SK-N-DZ (cell line): ENCODE measurements at regions not wholly inside any gene's neighbourhood (a gene's known extent, or its start where the extent isn't known, plus 50 kb on each side); places are given as distances from the start of the nearest gene placed in this dataset.
"Not testable (repeated sequence)": the region's sequence is repeated elsewhere in the genome, so short reads cannot be mapped to it uniquely, and the experiment has no call there.

Experiments
- DNase-seq: peaks from one replicate; pipeline ENCODE4 v3.0.0-alpha.2; 2015; ENCODE audit warnings: low spot score

DNA sequence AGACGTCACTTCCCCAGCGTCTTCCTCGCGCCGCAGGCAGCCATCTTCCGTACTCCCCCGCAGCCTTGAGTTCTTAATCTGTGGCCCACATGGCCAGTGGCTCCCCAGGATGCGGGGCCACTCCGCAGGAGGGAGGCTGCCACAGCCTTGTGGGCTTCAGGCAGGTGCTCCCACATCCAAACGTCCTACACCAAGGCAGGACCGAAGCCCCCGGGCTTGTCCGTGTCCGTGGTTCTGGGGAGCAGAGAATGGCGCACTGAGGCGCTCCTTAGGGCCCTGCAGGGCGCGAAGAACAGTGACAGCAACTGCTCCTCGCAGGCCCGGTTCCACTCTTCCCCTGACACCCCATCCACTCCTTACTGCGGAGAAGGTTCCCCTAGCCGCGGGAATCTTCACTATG is 755.8 kb downstream of the PRIM2 start:
- DNase-seq, result no peak

DNA sequence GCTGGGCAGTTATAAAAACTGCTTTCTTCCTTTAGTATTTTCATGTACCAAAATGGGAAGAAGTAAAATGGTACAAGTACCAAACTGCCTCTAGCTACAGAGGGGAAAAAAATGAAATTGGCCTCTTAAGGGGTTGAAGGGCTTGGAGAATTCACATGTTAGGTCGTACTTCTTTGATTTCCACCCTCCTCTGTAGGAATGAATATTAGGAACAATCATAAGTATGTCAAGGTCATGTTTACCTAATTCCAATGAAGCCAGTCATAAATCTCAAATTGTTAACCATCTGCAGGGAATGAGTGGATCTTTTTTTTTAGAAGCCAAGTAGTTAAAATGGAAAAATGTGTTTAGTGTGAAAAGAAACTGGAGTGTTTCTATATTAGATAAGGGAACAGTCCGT is 772.6 kb downstream of the PRIM2 start:
- DNase-seq, result not testable (repeated sequence)

DNA sequence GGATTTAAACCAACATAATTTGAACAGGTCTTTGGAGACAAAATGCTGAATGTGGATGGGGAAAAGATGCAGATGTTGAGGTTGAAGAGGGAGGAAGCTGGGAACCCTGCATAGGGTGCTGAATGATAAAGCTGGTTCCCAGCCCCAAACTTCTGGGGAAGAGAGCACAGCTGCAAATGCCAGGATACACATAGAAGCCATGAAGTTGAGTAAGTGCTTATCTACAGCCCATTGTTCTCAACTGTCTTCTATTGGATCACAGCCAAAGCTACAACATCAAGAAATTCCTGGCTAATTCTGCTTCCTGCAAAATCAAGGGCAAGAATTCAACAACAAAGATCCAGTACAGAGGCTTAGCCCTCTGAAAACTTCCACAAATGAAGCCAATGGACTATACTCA is 779.8 kb downstream of the PRIM2 start:
- not testable (repeated sequence) for DNase-seq

DNA sequence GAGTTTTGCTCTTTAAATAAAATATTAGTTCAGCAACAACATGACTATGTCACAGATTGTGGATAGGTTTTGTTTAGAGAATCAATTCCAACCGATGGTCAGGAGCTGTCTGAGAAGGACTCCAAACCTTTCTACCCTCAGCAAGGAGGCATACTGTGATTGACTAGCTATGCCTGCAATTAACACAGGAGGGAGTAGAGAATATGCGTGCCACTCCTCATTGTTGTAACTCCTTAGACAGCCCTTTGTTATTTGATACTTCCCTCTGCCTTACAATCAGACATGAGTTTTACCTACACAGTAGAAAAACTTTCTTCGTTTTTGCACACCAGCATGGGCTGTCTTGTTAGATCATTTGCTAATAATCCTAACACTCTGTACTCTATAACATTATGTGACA is 796.5 kb downstream of the PRIM2 start:
- no peak for DNase-seq

DNA sequence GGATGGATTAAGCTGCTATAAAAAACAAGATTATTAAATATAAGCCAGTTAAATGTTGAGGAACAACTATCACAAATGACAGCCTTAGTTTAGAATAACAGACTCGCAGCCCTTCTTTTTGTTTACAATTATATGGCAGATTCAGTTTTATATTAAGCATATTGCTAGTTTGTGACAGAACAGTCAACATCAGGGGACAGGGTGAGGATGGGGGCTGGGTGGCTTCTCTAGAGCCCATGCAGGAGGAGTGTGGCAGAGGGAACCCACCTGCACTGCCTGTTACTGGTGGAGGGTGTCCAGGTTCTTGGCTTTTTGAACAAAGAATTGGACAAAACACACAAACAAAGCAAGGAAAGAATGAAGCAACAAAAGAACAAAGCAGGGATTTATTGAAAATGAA is 799.7 kb downstream of the PRIM2 start:
- DNase-seq, result not testable (repeated sequence)

DNA sequence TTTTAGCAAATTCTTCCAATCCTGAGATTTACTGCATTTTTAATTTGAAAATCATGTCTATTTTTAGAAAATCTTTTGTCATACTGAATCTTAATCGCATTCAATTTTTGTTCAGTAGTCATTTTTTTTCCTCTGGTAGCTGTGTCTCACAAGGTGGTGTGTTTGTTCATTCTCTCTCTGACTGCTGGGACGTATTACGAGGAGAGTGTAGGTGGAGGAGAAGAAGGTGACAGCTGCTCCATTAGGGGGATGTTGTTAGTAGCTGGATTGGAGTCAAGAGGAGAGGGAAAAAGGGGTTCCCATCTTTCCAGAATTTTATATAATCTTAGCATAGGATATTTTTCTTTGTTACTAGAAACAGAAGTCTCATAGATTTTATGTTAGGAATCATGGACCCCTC is 804.2 kb downstream of the PRIM2 start:
- not testable (repeated sequence) for DNase-seq

DNA sequence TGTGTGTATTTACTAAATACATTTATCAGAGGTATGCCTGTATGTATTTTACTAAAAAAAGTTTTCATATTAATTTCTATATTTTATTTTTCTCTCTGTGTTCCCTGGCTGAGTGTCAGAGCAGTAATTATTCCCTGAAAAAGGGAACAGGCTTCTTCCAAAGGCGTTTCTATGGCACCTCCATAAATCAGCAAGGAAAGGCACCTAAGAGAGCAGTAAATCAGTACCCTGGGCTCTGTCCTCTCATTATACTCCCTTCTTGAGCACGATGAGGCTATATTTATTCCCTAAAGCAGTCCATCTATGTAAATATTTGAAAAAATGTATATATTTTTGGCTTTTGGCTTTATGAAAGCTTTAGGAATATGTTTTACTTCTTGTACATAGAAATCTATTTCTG is 806.3 kb downstream of the PRIM2 start:
- not testable (repeated sequence) for DNase-seq

DNA sequence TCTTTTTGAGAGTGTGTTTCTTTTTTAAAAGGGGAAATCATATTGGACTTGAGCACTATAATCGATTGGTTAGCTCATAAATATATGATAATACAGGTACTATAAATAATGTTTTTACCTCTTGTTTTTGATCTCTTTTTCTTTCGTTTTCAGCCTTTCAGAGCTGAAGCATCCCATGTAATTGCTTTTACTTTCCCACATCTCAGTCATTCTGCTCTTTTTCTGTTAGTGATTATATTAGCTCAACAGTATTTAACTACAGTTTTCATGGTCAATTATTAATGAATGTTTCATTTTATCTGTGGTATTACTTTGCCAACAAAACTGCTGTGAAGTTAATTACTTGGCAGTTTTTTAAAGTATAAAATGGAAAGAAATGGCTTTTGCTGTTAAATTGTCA is 811.1 kb downstream of the PRIM2 start:
- not testable (repeated sequence) for DNase-seq

DNA sequence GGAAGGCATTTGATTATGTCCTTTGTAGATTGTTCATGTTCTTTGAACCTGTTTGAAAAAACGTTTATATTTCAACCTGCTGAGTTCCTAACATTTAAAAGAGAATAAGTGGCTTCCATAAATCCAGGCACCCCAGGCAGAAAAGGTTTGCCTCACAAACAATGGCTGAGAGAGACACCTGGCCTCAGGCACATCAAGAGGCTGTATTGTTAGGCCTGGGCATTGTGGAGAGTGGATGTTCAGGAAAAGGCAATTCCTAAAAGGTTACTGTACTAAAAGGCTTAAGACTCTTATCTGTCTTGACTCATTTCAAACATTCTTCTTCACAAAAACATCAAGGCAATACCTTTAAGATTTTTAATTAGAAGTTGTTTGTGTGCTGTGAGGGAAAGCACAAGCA is 811.7 kb downstream of the PRIM2 start:
- not testable (repeated sequence) for DNase-seq

DNA sequence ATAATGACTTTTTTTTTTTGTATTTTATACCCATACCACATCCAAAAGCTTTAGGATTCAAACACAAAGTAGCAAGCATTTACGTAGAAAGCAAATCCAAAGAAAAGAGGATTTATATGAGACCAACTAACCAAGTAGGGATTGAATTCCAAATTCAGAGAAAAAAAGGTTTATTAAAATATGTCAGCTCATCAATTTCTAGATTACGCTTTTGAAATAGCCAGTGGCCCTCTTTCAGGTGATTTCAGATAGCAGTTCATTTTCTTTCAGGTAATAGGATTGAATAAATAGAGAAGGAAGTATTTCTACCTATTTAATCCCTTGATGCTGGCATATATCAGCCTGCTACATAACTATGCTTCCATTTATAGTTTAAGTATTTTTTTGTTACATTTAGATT is 822.3 kb downstream of the PRIM2 start:
- not testable (repeated sequence) for DNase-seq

DNA sequence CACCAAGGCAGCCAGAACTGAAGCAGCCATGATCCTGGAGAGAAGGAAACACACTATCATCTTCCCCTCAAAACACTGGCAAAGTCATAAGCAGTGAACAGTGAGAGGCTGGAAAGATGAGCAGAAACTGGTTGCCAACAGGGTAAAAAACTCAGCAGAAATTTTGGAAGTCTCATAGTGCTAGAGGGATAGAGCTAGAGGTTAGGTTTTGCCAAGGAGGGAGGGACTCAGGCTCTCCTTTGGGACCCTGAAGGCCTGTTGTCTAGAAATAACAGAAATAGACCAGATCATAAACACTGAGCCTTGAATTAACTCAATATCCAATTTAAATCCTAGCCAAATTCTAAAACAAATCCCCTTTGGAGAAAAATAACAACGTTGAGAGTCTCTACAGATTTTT is 853.6 kb downstream of the PRIM2 start:
- not testable (repeated sequence) for DNase-seq

DNA sequence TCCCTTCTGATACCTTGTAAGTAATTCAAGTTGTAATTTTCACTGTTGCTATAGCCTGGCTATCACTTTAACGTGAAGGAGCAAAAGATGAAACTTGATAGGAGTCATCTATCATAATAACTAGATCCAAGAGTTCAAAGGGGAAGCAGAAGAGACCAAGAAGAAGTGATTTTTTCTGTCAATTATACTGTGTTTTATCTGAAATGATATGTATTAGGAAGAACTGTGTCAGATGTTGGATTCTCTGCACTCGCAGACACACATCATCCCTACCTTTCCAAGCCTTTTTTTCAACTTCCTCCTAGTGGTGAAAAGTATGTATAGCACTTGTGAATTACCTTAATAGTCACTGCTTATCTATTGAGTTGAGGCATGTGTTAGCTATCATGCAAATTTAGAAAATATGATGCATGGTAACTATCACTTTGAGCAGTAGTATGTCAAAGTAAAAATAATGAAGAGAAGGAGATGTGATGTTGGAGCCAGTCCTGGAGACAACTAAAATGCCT is 864.2 kb downstream of the PRIM2 start:
- DNase-seq, result not testable (repeated sequence)

DNA sequence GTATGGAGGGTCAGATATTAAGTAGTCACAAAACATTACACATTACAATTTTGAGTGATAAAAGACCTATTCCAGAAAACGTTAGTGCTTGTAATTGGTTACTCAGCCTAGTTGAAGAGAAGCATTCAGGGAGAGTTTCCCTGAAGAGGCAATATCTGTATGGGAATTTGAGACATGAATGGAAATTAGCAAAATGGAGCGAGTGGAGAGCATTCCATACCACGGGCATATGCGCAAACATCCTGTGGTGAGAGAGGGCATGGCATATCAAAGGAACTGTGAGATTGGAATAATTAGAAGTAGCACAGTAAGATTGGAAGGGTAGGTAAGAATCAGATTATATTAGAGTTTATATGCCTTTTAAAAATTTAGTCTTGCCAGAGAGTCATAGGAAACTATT is 867.9 kb downstream of the PRIM2 start:
- not testable (repeated sequence) for DNase-seq

DNA sequence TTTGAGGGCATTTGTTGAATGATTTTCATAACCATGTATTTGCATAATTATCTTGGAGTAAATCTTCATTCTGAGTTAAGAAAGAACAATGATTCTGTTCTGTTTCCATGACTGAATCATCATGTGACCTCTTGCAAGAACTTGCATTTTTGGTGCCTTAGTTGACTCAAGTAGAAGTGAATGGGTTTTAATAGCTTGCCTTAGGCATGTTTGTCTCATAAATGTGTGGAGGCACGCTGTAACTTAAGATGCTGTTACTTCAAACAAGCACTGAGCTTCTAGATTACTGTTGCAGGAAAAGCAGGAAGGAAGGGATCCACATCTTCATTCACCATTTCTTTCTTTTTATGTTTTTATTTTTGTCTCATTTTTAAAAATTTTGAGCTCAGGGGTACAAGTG is 875.8 kb downstream of the PRIM2 start:
- DNase-seq, result not testable (repeated sequence)

DNA sequence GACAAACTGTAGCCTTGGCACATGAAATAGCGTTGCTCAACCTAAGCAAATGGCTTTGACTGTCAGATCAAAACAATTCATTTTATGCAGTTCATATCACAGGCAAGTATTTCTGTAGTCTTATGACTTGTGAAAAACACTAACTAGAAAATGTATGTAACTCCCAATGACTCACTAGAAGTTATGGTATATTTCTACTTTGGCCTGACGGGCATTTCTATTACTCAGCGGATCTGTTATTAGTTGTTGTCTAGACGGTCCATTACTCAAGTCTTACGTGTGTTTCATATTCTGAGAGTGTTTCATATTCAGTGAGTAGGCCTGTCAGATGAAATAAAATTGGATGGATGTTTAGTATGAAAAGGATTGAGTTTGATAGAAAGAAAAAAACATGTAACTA is 880.9 kb downstream of the PRIM2 start:
- no peak for DNase-seq

DNA sequence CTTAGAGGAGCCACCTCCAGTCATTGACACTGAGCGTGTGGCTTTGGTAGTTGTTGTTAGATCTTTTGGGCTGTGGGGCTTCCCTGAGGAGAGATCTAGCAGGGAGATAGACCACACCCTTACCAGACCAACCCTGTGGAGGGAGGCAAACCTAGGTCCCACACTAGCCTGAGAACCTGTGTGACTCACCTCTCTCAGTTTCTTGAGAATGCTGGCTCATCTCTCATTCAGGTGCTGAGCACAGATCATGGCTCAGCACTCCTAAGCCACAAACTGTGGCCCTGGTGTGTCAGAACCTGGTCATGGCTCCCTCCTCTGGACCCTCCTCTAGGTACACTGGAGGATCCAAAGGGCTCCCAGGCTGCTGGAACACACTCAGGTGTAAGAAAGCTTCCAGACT is 919.7 kb downstream of the PRIM2 start:
- not testable (repeated sequence) for DNase-seq

DNA sequence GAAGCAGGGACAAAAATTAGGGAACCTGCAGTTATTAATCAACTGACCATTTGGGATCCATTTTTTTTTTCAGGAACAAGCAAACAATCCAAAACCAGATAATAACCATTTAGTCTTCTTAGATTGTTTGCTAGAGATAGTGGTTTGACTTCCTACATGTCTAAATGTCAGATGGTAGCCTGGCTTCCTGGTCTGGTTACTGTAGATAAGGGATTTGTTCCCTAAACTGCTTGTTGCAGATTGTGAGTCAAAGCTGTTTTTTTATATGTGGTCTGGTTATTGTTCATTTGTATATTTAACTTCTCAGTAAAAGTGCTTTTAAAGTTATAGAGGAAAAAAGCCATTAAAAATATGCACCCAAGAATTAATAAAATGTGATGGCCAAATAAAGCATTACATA is 921.0 kb downstream of the PRIM2 start:
- DNase-seq, result not testable (repeated sequence)

DNA sequence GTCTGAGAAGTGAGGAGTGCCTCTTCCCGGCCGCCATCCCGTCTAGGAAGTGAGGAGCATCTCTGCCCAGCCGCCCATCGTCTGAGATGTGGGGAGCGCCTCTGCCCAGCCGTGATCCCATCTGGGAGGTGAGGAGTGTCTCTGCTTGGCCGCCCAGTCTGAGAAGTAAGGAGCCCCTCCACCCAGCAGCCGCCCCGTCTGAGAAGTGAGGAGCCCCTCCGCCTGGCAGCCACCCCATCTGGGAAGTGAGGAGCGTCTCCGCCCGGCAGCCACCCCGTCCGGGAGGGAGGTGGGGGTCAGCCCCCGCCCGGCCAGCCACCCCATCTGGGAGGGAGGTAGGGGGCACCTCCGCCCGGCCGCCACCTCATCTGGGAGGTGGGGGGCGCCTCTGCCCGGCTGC is 940.2 kb downstream of the PRIM2 start:
- DNase-seq, result not testable (repeated sequence)

DNA sequence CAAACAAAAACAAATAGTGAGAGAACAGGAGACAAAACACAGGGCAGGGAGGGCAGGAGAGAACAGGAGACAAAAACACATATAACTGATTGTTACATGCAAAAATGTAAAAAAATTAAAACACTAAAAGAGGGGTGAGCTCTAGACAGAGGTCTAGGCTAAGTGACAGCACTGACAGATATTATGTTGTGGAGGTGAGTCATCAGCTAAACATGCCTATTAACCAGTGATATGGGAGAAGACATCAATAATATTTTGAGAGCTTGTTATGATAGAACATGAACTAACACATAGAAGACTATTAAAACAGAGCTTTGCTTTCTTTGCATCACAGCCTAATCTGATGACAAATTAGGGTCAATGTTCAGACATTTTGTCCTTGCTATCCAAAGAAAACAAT is 972.7 kb downstream of the PRIM2 start:
- no peak for DNase-seq

DNA sequence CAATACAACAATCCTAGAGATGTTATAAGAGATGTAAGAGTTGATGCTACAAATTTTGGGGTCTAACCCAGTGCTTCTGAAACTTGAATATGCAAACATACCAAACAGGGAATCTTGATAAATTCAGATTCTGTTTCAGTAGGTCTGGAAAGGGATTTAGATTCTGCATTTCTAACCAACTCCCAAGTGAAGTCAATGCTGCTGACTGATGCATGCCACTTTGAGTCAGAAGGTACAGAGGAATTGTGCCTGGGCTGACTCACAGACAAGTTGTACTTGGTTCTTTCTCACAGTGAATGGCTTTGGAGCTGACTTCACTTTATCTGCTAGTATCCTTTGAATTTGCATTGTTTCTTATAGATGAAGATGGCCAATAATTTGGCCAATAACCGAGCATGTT is 973.9 kb downstream of the PRIM2 start:
- not testable (repeated sequence) for DNase-seq

DNA sequence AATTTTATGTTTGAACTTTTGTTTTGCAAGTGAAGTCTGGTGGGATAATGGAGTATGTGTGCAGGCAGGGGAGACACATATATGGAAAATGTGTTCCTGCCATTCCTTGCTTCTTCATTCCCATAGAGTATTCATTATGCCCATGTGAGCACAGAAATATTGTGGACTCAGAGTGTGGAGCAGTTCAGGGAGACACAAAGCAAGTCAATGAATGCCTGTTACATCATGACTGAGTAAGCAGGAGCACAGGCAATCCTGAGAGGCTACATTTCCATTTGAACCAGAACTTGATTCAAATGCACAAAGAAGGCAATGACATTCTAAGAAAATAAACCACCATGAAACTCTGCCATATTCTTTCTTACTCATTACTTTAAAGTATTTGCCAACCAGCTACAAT is 990.5 kb downstream of the PRIM2 start:
- not testable (repeated sequence) for DNase-seq

DNA sequence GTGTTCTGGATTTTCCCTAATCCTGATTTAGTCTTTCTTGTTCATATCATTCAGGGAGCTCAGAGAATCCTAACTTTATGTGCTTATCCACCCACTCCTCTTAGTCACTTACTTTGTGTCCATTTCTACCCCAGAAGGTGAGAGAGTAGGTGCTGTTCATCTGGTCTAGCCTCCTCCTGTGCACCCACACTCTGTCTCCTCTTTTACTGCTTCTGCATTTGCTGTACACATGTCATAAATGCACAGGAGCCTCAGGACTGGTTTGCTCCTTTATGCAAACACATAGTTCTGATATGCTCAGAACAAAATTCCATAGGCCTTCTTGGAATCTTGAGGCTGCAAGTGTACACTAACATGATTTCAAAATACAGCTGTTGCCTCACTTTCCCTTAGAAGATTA is 1014.7 kb downstream of the PRIM2 start:
- not testable (repeated sequence) for DNase-seq

DNA sequence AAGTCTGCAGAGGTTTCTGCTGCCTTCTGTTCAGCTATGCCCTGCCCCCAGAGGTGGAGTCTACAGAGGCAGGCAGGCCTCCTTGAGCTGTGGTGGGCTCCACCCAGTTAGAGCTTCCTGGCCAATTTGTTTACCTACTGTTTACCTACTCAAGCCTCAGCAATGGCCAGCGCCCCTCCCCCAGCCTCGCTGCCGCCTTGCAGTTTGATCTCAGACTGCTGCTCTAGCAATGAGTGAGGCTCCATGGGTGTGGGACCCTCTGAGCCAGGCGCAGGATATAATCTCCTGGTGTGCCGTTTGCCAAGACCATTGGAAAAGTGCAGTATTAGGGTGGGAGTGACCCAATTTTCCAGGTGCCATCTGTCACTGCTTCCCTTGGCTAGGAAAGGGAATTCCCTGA is 1024.9 kb downstream of the PRIM2 start:
- not testable (repeated sequence) for DNase-seq

DNA sequence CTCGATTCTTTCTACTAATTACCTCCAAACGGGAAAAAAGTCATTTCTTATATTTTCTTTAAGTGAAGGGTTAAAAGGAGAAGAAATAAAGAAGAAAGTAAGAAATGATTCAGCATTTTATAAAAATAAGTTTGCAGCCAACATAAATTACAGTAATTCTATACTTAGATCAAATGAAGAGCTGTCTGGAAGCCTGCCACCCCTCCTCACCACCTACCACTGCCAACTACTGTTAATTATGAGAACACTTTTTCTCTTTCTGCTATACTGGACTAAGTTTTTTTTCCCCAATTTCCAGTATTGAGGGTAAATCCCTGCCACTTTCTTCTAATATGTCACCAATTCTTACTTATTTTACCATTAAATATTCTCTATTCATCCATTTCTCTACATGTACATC is 1030.1 kb downstream of the PRIM2 start:
- not testable (repeated sequence) for DNase-seq
